HG03064 (cell line): ENCODE measurements at regions not wholly inside any gene's neighbourhood (a gene's known extent, or its start where the extent isn't known, plus 50 kb on each side); places are given as distances from the start of the nearest gene placed in this dataset.
"Not testable (repeated sequence)": the region's sequence is repeated elsewhere in the genome, so short reads cannot be mapped to it uniquely, and the experiment has no call there.

Experiments
- ATAC-seq: cut with Tn5 transposase; IDR thresholded peaks from one replicate; pipeline ENCODE4 v1.9.1; 2021; ENCODE audit warnings: low read depth; ENCODE audit not compliant: unreplicated experiment

DNA sequence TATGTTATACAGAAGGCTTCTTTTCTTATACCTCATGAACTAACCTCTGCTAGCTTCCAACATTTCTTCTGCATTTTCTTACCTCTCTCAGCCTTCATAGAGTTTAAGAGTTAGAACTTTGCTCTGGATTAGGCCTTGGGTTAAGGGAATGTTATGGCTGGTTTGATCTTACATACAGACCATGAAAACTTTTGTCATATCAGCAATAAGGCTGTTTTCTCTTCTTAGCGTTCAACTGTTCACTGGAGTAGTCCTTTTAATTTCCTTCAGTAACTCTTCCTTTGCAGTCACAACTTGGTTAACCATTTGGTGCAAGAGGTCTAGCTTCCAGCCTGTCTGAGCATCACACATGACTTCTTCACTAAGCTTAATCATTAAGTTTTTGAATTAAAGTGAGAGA lies 329.0 kb upstream of the CCNG1 start:
- no peak for ATAC-seq

GRCh38 chr5:163115011-163115410 lies 322.4 kb upstream of the CCNG1 start:
- no peak for ATAC-seq

- not testable (repeated sequence) for ATAC-seq
Observed at GRCh38 chr5:163116618-163117017, 320.8 kb upstream of the CCNG1 start.

DNA sequence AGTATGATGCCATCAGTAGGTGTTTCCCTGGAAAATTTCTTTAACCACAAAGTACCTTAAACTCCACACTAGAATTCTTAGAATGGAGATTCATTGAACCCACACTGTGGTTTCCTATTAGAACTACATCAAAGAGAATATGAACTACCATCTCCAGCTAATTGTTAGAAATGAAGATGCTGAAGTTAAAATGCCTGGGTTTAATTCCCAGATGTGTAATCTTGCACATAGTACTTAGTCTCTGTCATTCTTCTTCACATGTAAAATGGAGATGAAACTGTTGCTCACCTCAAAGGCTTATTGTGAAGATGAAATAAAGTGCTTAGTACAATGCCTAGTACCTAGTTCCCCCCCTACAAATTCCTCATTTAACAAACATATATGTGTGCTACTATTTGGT lies 303.3 kb upstream of the CCNG1 start:
- no peak for ATAC-seq

DNA sequence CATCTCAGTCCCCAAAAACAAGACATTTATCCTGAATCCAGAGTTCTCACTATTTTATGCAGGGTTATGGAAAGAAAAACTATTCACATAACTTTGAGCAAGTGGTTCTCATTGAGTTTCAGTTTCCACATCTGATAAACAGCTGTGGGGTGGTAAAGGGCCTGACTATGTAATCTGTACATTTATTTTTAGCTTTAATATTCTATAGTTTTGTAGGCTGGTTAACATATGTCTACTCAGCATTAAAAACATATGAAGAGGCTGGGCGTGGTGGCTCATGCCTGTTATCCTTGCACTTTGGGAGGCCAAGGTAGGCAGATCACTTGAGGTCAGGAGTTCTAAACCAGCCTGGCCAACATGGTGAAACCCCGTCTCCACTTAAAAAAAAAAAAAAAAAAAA lies 301.5 kb upstream of the CCNG1 start:
- ATAC-seq = no peak

DNA sequence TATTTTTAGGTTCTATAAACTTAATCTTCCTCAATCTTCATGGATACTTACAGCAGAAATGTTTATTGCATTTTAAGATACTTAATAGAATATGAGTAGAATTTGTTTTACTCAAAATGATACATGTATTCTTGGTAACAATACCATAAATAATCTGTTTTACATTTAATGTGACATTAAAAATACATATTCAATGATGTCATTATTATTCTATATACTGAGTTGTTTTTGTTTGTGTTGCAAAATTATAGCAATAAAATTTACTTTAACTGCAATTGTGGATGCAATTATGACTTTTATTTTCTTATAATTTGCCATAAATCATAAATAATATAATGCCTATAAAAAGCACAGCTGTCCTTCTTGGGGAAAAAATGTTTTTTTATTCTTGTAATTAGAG lies 275.9 kb upstream of the CCNG1 start:
- ATAC-seq = no peak

- no peak for ATAC-seq
Observed at GRCh38 chr5:163162645-163163044, 274.8 kb upstream of the CCNG1 start.

- no peak for ATAC-seq
Observed at GRCh38 chr5:163163858-163164257, 273.5 kb upstream of the CCNG1 start.

- ATAC-seq = no peak
Observed at GRCh38 chr5:163165277-163165676, 272.1 kb upstream of the CCNG1 start.

- ATAC-seq = not testable (repeated sequence)
Observed at GRCh38 chr5:163170161-163170560, 267.2 kb upstream of the CCNG1 start.

GRCh38 chr5:163172540-163173338 lies 264.7 kb upstream of the CCNG1 start:
- no peak for ATAC-seq

DNA sequence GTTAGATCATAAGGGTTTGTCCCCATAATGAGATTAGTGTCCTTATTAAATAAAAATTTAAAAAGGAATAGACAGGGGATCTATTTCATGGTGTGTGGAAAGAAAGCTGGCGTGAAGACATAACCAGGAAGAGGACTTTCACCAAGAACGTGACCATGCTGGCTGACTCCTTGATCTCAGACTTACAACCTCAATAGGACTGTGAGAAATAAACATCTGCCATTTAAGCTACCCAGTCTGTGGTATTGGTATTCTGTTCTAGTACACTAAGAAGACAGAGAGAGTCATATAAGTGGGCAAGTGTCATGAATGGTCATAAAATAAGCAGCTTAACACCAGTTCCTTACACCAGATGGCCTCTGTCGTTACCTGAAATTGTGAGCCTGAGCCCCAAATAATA lies 259.4 kb upstream of the CCNG1 start:
- no peak for ATAC-seq

- no peak for ATAC-seq
Observed at GRCh38 chr5:163185315-163185714, 252.1 kb upstream of the CCNG1 start.

DNA sequence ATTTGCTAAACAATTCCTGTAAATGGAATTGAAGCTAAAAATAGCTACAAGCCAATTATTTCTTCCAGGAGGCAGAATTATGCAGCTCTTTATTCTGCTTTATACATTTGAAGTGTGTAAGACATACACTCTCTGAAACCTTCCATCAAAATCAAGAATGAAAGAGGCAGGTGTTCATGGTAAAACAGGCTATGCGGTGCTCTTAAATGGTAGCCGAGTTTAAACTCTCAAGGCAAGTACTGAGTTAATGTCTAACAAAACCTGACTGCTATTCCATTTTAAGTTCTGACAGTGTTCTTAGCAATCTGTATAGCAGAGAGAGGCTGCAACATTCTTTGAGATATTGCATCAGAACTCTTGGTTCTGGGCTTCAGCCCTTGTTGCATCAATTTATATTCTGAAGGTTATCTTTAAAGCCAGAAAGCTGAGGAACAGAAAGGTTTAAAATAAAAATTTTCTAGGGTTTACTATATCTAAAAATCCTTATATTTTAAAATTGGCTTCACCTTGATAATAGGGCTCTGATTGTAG lies 248.3 kb upstream of the CCNG1 start:
- ATAC-seq = no peak

DNA sequence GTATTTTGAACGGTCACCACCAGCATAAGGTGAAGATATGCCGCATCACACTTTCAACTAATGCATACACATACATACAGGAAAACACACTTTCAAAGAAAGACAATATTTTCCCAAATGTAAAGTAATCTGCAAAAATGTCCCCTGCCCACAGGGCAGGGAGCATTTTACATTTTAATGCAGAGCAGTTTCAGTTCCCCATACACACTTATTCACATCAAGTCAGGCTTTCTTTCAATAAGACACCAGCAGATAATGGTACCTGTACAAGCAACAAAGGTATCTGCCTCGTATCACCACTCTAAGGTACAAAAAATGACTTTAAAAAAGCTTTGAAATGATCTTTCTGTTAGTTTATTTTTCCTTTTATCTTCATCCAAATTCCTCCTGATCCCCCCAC lies 247.1 kb upstream of the CCNG1 start:
- no peak for ATAC-seq

- ATAC-seq = no peak
Observed at GRCh38 chr5:163190784-163191183, 246.6 kb upstream of the CCNG1 start.

DNA sequence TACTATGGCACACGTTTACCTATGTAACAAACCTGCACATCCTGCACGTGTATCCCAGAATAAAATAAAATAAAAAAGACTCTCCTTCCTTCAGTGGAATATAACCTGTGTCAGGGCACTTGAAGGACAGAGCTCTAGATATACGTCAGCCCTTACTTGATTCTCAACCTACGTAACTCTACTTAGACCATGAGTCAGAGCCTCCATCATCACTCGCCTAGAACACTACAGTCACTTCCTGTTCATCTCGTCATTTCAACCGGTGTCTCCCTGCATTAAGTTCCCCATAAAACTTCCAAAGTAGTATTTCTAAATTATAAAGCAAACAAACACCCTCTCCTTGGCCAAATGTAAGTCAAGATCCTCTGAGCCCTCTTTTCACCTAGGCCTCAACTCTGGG lies 243.5 kb upstream of the CCNG1 start:
- ATAC-seq = no peak

- ATAC-seq = no peak
Observed at GRCh38 chr5:163205645-163206044, 231.8 kb upstream of the CCNG1 start.

GRCh38 chr5:163221581-163221980 lies 215.8 kb upstream of the CCNG1 start:
- ATAC-seq = no peak

GRCh38 chr5:163222982-163223381 lies 214.4 kb upstream of the CCNG1 start:
- no peak for ATAC-seq

DNA sequence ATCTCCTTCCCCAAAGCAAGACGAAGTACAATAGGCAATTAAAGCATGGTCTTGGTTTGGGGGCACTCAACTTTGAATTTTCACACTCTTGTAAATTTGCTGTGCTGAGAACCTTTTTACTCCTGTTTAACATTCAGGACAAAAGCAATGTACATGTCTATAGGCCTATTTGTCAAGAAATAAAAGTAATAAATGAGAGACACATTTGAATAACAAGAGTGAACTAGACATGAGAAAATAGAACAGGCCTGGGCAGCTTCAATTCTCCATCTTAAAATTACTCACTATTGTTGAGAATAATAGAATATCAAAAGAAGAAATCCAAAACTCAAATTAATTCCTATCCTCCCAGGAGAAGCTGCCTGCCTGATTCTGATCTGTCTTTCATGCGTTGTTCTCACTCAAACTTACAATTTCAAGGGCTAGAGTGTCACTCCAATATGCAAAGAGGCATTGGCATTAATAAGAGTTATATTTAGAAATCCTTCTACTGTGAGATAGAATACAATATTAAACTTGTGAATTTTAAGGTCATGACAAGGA lies 192.9 kb upstream of the CCNG1 start:
- ATAC-seq = no peak

- ATAC-seq = no peak
Observed at GRCh38 chr5:163245584-163245983, 191.8 kb upstream of the CCNG1 start.
